ENCODE measurements at regions not wholly inside any gene's neighbourhood (a gene's known extent, or its start where the extent isn't known, plus 50 kb on each side); places are given as distances from the start of the nearest gene placed in this dataset.

- no peaks in the 10 kb centered on the region for H3K4me1 Mint-ChIP-seq
- H3K27me3 Mint-ChIP-seq, result peaks cover 67% of the 10 kb centered on the region
- ATAC-seq, result no peak
- no peaks in the 10 kb centered on the region for H3K36me3 Mint-ChIP-seq
- no peak overlapping the region for H3K4me3 Mint-ChIP-seq
- peaks cover 9% of the 10 kb centered on the region for H3K9me3 Mint-ChIP-seq
- H3K27ac Mint-ChIP-seq, result no peak overlapping the region
Measured at GRCh38 chr17:77742579-77742978, 215.9 kb upstream of the TNRC6C start.

GRCh38 chr17:77744066-77744988 is 214.2 kb upstream of the TNRC6C start:
- H3K4me1 Mint-ChIP-seq, result no peaks in the 10 kb centered on the region
- H3K27me3 Mint-ChIP-seq, result peaks cover 66% of the 10 kb centered on the region
- ATAC-seq, result no peak
- no peak overlapping the region for H3K4me3 Mint-ChIP-seq
- no peak overlapping the region for H3K27ac Mint-ChIP-seq
- peaks cover 9% of the 10 kb centered on the region for H3K9me3 Mint-ChIP-seq
- H3K36me3 Mint-ChIP-seq, result no peaks in the 10 kb centered on the region

DNA sequence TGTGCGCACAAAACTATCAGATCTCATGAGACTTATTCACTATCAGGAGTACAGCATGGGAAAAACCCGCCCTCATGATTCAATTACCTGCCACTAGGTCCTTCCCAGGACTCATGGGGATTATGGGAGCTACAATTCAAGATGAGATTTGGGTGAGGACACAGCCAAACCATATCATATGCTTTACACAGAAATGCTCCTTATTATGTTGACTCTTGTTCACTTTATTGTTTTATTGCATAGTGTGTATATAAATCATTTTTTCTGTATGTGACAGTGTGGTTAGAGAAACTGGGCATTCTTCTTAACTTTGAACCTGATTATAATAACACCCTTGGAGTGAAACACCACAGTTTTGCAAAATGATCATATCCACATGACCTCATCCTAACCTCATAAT is 212.8 kb upstream of the TNRC6C start:
- no peak overlapping the region for H3K27ac Mint-ChIP-seq
- peaks cover 9% of the 10 kb centered on the region for H3K9me3 Mint-ChIP-seq
- peaks cover 73% of the 10 kb centered on the region for H3K27me3 Mint-ChIP-seq
- ATAC-seq, result no peak
- no peaks in the 10 kb centered on the region for H3K4me1 Mint-ChIP-seq
- no peak overlapping the region for H3K4me3 Mint-ChIP-seq
- no peaks in the 10 kb centered on the region for H3K36me3 Mint-ChIP-seq

DNA sequence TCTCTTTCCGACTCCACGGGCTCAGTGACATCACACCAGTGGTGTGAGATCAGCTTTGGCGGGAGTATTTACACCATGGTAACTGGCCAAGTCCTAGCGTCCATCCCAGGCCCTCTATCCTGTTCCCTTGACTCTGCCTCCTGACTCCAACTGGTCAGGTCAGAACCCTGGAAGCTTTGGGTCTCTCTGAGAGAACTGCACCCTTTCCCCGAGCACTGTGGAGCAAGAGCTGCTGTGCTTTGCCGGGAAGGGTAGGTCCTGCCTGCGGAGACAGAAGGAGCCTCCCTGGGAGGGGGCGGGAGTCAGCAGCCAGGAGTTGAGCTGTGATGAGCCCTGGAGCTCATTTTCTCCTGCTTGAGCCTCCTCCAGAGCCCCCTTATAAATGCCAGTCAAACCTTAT is 212.1 kb upstream of the TNRC6C start:
- Mint-ChIP-seq H3K4me3 (no peak overlapping the region), H3K4me1 (no peaks in the 10 kb centered on the region), H3K36me3 (no peaks in the 10 kb centered on the region), H3K27me3 (peaks cover 74% of the 10 kb centered on the region), H3K9me3 (peaks cover 9% of the 10 kb centered on the region), H3K27ac (no peak overlapping the region)
- ATAC-seq, result no peak

DNA sequence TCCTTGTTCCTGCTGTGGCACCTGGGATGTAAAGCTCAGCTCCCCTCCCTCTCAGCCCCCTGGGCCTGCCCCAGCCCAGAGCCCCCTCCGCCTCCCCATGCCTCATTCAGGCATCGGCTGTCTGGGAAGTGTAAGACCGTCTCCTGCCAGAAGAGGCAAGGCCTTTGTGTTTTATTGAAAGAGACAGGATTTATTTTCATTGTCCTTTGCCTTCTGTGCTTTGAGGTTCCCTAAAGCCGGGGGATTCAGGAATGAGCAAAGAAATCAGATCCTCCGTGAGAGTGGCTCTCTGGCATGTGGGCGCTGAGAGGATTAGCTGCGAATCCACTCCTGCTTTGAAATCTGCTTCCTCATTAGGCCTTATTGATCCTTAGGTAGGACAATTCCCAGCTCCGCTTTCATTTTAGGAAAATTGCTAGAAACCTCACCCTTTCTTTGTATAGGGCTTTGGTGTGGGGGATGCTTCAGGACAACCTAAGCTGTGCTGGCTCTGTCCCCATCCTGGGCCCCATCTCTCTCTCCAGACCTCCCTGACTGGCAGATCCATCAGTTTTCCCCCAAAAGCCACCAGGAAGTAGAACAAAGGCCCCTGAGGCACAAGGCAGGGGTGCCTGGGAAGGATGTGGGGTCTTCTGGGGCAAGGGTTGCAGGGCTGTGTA is 211.5 kb upstream of the TNRC6C start:
- Mint-ChIP-seq H3K4me3 (no peak overlapping the region), H3K9me3 (peaks cover 9% of the 10 kb centered on the region), H3K4me1 (no peaks in the 10 kb centered on the region), H3K27me3 (peaks cover 74% of the 10 kb centered on the region), H3K27ac (no peak overlapping the region), H3K36me3 (no peaks in the 10 kb centered on the region)
- ATAC-seq, result no peak

DNA sequence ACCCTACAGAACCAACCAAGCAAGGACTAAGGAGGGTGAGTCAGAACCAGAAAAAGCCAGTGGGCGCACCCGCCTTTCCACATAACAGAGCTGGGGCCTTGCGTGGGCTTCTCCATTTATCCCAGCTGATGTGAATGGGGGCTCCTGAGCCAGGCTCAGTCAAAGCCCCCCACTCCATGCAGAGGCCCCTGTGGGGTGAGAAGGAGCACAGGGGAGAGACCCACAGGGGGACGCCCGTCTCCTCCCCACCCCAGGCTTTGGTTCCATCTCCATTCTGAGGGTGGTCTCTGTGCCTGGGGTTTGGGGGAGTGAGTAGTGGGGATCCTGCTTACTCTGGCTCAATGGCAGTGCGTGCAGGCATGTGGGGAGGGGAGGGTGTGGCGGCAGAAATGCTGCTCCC is 210.1 kb upstream of the TNRC6C start:
- H3K36me3 Mint-ChIP-seq, result no peaks in the 10 kb centered on the region
- peaks cover 9% of the 10 kb centered on the region for H3K9me3 Mint-ChIP-seq
- H3K27me3 Mint-ChIP-seq, result peaks cover 66% of the 10 kb centered on the region
- H3K27ac Mint-ChIP-seq, result no peak overlapping the region
- ATAC-seq, result no peak
- no peak overlapping the region for H3K4me3 Mint-ChIP-seq
- no peaks in the 10 kb centered on the region for H3K4me1 Mint-ChIP-seq

- H3K36me3 Mint-ChIP-seq, result no peaks in the 10 kb centered on the region
- no peaks in the 10 kb centered on the region for H3K4me1 Mint-ChIP-seq
- ATAC-seq, result no peak
- peaks cover 64% of the 10 kb centered on the region for H3K27me3 Mint-ChIP-seq
- H3K9me3 Mint-ChIP-seq, result peaks cover 9% of the 10 kb centered on the region
- no peak overlapping the region for H3K27ac Mint-ChIP-seq
- H3K4me3 Mint-ChIP-seq, result no peak overlapping the region
Measured at GRCh38 chr17:77749321-77749751, 209.2 kb upstream of the TNRC6C start.

DNA sequence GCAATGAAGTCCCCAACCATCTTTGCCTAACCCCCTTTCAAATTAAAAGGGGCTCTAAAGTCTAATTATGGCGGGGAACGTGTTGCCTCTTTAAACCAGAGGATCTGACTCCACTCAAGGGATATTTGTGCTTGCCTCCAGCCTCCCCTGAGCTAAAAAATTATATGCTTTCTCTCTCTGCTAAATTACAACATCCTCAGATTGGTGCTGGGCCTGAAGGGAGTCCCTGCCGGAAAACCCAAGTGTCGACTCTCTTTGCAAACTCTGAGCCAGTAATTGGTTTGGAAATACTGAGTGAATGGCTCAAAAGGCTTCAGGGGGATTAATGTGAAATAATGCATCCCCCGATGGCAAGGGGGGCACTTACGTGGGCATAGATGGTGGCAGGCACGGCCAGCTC is 208.5 kb upstream of the TNRC6C start:
- no peaks in the 10 kb centered on the region for H3K36me3 Mint-ChIP-seq
- no peak overlapping the region for H3K4me3 Mint-ChIP-seq
- H3K4me1 Mint-ChIP-seq, result no peaks in the 10 kb centered on the region
- no peak overlapping the region for H3K27ac Mint-ChIP-seq
- ATAC-seq, result no peak
- peaks cover 64% of the 10 kb centered on the region for H3K27me3 Mint-ChIP-seq
- H3K9me3 Mint-ChIP-seq, result peaks cover 9% of the 10 kb centered on the region

DNA sequence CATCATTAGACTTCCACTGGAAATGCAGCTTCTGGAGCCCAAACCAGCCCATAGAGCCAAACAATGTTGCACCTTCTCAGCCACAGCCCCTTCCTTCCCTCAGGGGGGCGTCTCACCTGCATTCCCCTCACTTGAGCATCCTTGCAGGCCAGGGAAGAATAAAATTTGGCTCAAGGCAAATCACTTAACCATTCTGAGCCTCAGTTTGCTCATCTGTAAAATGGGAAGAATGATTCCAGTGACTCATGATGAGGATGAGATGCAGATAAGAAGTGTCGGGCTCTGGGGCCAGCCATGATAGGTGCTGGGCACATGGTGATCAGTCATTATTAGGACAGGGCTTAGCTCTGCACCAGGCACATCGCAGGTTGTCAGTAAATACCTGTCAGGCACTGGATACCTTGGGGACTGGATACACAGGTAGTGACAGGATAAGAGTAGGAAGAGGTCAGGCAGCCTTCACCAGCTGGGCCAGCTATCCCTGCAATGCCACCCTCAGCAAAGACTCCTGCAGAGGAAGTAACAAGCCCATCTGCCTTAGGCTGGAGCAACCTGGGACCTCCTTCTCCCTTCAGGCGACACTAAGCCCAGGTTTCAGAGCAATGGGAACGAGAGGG is 208.0 kb upstream of the TNRC6C start:
- no peak for ATAC-seq
- Mint-ChIP-seq H3K9me3 (peaks cover 7% of the 10 kb centered on the region), H3K27me3 (peaks cover 64% of the 10 kb centered on the region), H3K27ac (no peak overlapping the region), H3K4me3 (no peak overlapping the region), H3K36me3 (no peaks in the 10 kb centered on the region), H3K4me1 (no peaks in the 10 kb centered on the region)

DNA sequence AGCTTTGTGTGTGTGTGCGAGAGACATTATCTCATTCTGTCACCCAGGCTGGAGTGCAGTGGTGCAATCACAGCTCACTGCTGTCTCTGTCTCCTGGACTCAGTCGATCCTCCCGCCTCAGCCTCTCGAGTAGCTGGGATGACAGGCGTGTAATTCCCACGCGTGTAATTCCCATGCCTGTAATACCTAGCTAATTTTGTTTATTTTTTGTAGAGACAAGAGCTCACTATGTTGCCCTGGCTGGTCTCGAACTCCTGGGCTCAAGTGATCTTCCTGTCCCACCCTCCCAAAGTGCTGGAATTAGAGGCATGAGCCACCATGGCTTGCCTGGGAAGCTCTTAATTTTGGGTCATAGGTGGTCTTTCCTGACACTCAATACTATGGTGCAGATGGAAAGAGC is 205.3 kb upstream of the TNRC6C start:
- Mint-ChIP-seq H3K9me3 (no peaks in the 10 kb centered on the region), H3K4me1 (no peaks in the 10 kb centered on the region), H3K4me3 (no peak overlapping the region), H3K27me3 (peaks cover 47% of the 10 kb centered on the region), H3K27ac (no peak overlapping the region), H3K36me3 (no peaks in the 10 kb centered on the region)
- no peak for ATAC-seq

DNA sequence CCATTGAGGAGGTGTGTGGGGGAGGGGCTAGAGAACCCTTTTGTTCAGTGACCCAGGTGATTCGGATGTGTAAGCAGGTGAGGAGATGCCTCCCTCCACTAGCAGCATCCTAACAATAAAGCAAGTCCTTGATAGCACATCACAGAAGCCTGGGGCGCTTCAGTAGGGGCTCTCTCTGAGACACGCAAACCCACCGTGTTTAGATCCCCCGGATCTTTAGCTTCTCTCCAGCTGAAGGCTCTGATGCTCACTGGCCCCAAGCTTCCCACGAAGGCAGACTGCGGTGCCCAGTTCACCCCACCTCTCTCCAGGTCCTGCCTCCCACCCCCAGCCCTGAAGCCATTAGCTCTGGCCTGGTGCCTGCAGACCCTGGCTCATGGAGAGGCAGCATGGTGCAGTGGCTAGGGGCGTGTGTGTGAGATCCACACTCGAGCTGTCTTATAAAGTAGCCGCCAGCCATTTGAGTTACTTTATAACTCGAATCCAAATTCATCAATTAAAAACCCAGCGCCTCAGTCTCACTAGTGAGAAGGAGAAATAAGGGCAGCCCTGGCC is 204.7 kb upstream of the TNRC6C start:
- H3K4me3 Mint-ChIP-seq, result no peak overlapping the region
- no peak for ATAC-seq
- no peaks in the 10 kb centered on the region for H3K36me3 Mint-ChIP-seq
- H3K27me3 Mint-ChIP-seq, result peaks cover 42% of the 10 kb centered on the region
- no peaks in the 10 kb centered on the region for H3K9me3 Mint-ChIP-seq
- no peaks in the 10 kb centered on the region for H3K4me1 Mint-ChIP-seq
- no peak overlapping the region for H3K27ac Mint-ChIP-seq

GRCh38 chr17:77754956-77755355 is 203.5 kb upstream of the TNRC6C start:
- no peak overlapping the region for H3K4me3 Mint-ChIP-seq
- no peaks in the 10 kb centered on the region for H3K36me3 Mint-ChIP-seq
- no peak overlapping the region for H3K27ac Mint-ChIP-seq
- no peak for ATAC-seq
- H3K27me3 Mint-ChIP-seq, result peaks cover 37% of the 10 kb centered on the region
- no peaks in the 10 kb centered on the region for H3K9me3 Mint-ChIP-seq
- no peaks in the 10 kb centered on the region for H3K4me1 Mint-ChIP-seq

DNA sequence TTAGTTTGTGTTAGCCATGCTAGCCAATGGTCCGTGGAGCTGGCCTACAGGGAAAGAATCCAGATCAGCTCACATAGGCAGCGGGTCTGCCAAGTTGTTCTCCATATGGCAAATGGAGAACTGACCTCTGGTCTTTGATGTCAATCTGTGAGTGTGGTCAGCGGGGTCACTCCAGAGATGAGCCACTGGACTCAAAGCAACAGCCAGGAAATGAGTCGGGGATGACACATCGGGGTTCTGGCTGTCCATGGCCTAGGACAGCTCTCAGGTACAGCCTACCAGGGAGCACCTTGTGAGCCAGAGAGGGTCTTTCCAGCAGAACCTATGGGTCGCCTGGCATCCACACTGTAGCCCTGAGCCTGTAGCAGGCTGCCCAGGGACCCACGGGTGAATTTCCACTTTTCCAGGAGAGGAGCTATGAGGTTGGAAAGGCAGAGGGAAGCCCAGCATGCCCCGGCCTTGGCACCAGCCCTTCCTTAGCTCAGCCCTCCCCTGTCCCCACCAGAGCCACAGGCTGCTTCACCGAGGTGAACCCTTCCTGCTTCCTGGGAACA is 203.0 kb upstream of the TNRC6C start:
- Mint-ChIP-seq H3K36me3 (no peaks in the 10 kb centered on the region), H3K27me3 (peaks cover 33% of the 10 kb centered on the region), H3K27ac (no peak overlapping the region), H3K4me1 (no peaks in the 10 kb centered on the region), H3K4me3 (no peak overlapping the region), H3K9me3 (no peaks in the 10 kb centered on the region)
- ATAC-seq, result no peak

GRCh38 chr17:77756028-77756427 is 202.5 kb upstream of the TNRC6C start:
- peaks cover 35% of the 10 kb centered on the region for H3K27me3 Mint-ChIP-seq
- no peaks in the 10 kb centered on the region for H3K9me3 Mint-ChIP-seq
- H3K4me1 Mint-ChIP-seq, result no peaks in the 10 kb centered on the region
- no peak overlapping the region for H3K4me3 Mint-ChIP-seq
- no peak for ATAC-seq
- no peak overlapping the region for H3K27ac Mint-ChIP-seq
- H3K36me3 Mint-ChIP-seq, result no peaks in the 10 kb centered on the region

DNA sequence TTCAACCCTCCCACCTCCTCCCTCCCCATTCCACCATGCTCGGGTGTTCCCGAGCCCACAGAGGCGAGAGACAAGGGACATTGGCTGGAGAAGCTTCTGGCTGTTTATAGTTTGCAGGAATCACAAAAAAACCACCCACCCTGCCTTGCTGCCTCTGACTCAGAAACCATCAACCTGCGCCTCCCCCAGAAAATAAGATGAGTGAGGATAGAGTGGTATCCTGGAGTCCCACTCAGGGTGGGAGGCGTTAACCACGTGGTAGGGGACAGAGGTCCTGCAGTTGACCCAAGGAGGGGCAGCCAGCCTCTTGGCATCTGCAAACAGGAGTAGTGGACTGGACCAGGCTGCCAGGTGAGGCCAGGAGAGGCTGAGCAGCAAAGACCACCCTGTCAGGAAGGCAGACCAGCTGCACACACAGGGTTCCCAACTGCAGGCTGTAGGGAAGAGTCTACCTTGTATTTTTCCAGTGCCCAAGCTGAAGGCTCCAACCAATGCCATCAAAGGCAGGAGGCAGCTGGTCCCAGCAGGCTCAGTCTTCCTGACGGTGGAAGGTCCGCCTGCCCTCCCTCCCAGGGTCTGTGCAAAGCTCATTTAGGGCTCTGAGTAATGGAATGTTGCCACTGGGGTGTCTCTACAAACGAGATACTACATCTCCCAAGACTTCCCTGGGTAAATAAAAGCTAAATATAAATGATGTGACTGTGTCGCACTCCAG is 201.5 kb upstream of the TNRC6C start:
- H3K9me3 Mint-ChIP-seq, result no peaks in the 10 kb centered on the region
- no peaks in the 10 kb centered on the region for H3K4me1 Mint-ChIP-seq
- peaks cover 40% of the 10 kb centered on the region for H3K27me3 Mint-ChIP-seq
- H3K4me3 Mint-ChIP-seq, result no peak overlapping the region
- no peak for ATAC-seq
- H3K36me3 Mint-ChIP-seq, result no peaks in the 10 kb centered on the region
- H3K27ac Mint-ChIP-seq, result no peak overlapping the region
